Calu3 (cell line): ENCODE measurements at regions not wholly inside any gene's neighbourhood (a gene's known extent, or its start where the extent isn't known, plus 50 kb on each side); places are given as distances from the start of the nearest gene placed in this dataset.

Source experiments
- BruUV-seq: library from RNA; stranded (reverse); fragments of 400-500 nt; replicated peaks from 2 replicates; lab custom pipeline; 2021; lab: Mats Ljungman, UMichigan
- CTCF ChIA-PET: fragments of 300-600 bp; sonication (Branson Sonifier 250); formaldehyde crosslinking; loops from one replicate; lab custom pipeline; 2022; ENCODE audit warnings: antibody characterized with exemption; lab: Charles Lee
- DNase-seq: peaks from one replicate; pipeline ENCODE4 v3.0.0; 2022
- H3K27ac Mint-ChIP-seq: one replicate; pipeline ENCODE4 v1.8.0; 2022; ENCODE audit warnings: mixed read lengths; ENCODE audit not compliant: unreplicated experiment
- H3K27me3 Mint-ChIP-seq: one replicate; pipeline ENCODE4 v1.8.0; 2022; ENCODE audit warnings: mixed read lengths; ENCODE audit not compliant: unreplicated experiment
- H3K36me3 Mint-ChIP-seq: one replicate; pipeline ENCODE4 v1.8.0; 2022; ENCODE audit warnings: mild to moderate bottlenecking, moderate library complexity, mixed read lengths; ENCODE audit not compliant: insufficient read depth, unreplicated experiment
- H3K4me1 Mint-ChIP-seq: one replicate; pipeline ENCODE4 v1.8.0; 2022; ENCODE audit warnings: mild to moderate bottlenecking, low read depth, mixed read lengths; ENCODE audit not compliant: unreplicated experiment
- H3K4me3 Mint-ChIP-seq: one replicate; pipeline ENCODE4 v1.8.0; 2022; ENCODE audit warnings: mild to moderate bottlenecking, low read depth, moderate library complexity, mixed read lengths; ENCODE audit not compliant: unreplicated experiment
- H3K9me3 Mint-ChIP-seq: one replicate; pipeline ENCODE4 v1.8.0; 2022; ENCODE audit warnings: low read depth, mixed read lengths; ENCODE audit not compliant: unreplicated experiment
- intact Hi-C: fragments of 100-400 bp; cut with micrococcal nuclease; formaldehyde crosslinking; loops from one replicate; pipeline ENCODE4 v1.10.0; 2022; ENCODE audit not compliant: unreplicated experiment
- TF ChIP-seq, protein P1 (sequence below): fragments of 200-600 bp; IDR thresholded peaks from one replicate; pipeline ENCODE4 v1.8.0; 2022; ENCODE audit warnings: antibody characterized with exemption; ENCODE audit not compliant: unreplicated experiment

DNA sequence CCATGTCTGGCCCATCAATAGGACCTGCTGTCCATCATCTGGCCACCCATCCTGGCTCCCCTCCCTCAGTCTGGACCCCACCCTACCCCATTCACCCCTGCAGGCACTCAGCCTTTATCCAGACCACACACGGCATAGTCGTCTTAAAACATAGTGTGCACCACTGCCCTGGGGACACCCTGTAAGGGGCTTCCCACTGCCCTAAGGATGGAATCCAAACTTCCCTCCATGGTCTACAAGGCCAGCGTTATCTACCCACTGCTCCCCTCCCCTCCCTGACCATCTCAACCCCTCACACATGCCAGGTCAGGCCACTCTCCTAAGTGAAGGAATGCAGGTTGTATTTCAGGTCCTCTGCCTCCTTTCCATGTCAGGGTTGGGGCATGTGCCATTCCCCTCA lies 352.7 kb upstream of the ZNF507 start:
- Mint-ChIP-seq H3K9me3 (peaks cover 23% of the 10 kb centered on the region), H3K4me3 (no peak overlapping the region), H3K27me3 (no peaks in the 10 kb centered on the region), H3K36me3 (no peaks in the 10 kb centered on the region), H3K27ac (no peak overlapping the region), H3K4me1 (no peaks in the 10 kb centered on the region)
- CTCF ChIA-PET = no interaction called here
- intact Hi-C loops = no loop called here
- DNase-seq = no peak
- TF ChIP-seq, protein P1, sequence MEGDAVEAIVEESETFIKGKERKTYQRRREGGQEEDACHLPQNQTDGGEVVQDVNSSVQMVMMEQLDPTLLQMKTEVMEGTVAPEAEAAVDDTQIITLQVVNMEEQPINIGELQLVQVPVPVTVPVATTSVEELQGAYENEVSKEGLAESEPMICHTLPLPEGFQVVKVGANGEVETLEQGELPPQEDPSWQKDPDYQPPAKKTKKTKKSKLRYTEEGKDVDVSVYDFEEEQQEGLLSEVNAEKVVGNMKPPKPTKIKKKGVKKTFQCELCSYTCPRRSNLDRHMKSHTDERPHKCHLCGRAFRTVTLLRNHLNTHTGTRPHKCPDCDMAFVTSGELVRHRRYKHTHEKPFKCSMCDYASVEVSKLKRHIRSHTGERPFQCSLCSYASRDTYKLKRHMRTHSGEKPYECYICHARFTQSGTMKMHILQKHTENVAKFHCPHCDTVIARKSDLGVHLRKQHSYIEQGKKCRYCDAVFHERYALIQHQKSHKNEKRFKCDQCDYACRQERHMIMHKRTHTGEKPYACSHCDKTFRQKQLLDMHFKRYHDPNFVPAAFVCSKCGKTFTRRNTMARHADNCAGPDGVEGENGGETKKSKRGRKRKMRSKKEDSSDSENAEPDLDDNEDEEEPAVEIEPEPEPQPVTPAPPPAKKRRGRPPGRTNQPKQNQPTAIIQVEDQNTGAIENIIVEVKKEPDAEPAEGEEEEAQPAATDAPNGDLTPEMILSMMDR = no peak
- BruUV-seq = no TSS peak

DNA sequence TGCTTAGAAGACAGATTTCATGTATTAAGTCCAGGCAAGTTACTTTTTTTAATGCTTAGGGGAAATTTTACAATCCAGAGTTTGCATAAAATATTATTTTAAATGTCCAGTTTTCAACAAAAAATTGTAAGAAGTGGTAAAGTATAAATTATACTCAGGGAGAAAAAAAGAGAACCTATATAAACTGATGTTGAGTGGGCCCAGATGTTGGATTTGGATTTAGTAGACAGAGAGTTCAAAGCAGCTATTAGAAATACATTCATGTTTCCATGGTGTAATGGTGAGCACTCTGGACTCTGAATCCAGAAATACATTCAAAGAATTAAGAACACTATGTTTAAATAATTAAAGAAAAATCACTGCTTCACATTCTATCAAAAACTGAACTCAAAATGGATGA lies 349.9 kb upstream of the ZNF507 start:
- intact Hi-C loops = no loop called here
- no peak for DNase-seq
- no peaks in the 10 kb centered on the region for H3K4me1 Mint-ChIP-seq
- peaks cover 13% of the 10 kb centered on the region for H3K9me3 Mint-ChIP-seq
- no peaks in the 10 kb centered on the region for H3K36me3 Mint-ChIP-seq
- H3K27ac Mint-ChIP-seq = no peak overlapping the region
- no TSS peak for BruUV-seq
- H3K27me3 Mint-ChIP-seq = no peaks in the 10 kb centered on the region
- CTCF ChIA-PET = no interaction called here
- TF ChIP-seq, protein P1 = no peak
- no peak overlapping the region for H3K4me3 Mint-ChIP-seq

DNA sequence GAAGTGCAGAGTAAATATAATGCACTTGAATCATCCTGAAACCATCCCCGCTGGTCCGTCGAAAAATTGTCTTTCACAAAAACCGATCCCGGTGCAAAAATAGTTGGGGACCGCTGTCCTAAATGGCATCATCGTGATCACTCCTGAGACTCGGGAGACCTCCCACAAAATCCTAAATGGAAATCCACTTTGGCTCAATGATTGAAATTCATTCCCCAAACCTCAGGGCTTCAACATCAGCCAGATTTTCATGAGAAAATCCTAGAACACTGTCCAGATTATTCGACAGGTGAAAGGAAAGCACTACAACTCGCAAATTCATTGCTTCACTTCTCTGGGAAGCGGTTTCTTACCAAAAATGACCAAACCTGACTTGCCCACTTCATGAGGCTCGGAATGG lies 335.3 kb upstream of the ZNF507 start:
- BruUV-seq = no TSS peak
- H3K9me3 Mint-ChIP-seq = peaks cover 3% of the 10 kb centered on the region
- no peaks in the 10 kb centered on the region for H3K4me1 Mint-ChIP-seq
- DNase-seq = no peak
- H3K4me3 Mint-ChIP-seq = no peak overlapping the region
- no peaks in the 10 kb centered on the region for H3K27me3 Mint-ChIP-seq
- CTCF ChIA-PET = no interaction called here
- intact Hi-C loops = no loop called here
- H3K36me3 Mint-ChIP-seq = no peaks in the 10 kb centered on the region
- H3K27ac Mint-ChIP-seq = no peak overlapping the region
- TF ChIP-seq, protein P1 = no peak

DNA sequence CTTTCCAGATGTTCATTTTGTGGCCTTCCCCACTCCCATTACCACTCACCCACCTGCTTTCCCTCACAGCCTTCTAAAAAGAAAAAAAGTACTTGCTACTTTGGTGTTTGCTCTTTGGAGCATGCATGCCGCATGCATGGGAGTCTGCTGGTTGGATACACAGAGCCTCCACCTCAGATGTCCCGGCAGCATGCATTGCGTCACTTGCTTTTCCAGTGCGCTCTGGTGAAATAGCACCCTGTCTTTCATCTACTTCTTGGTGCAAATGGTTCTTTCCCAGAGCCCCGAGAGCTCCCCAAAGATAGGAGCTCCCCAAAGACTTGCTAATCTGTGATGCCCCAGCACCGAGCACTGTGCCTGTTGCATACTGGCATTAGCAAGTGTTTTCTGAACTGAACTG lies 333.2 kb upstream of the ZNF507 start:
- H3K27ac Mint-ChIP-seq = no peak overlapping the region
- no peaks in the 10 kb centered on the region for H3K4me1 Mint-ChIP-seq
- H3K36me3 Mint-ChIP-seq = no peaks in the 10 kb centered on the region
- peaks cover 8% of the 10 kb centered on the region for H3K9me3 Mint-ChIP-seq
- H3K4me3 Mint-ChIP-seq = no peak overlapping the region
- intact Hi-C loops = no loop called here
- TF ChIP-seq, protein P1 = no peak
- DNase-seq = no peak
- no TSS peak for BruUV-seq
- CTCF ChIA-PET = no interaction called here
- no peaks in the 10 kb centered on the region for H3K27me3 Mint-ChIP-seq
